OCI-LY1 (cell line): ENCODE measurements at regions not wholly inside any gene's neighbourhood (a gene's known extent, or its start where the extent isn't known, plus 50 kb on each side); places are given as distances from the start of the nearest gene placed in this dataset.

Experiments
- H2AFZ ChIP-seq: fragments of 200-600 bp; sonication (generic), shearing (Covaris generic); 2 replicates; pipeline ENCODE4 v1.6.0; 2014; ENCODE audit warnings: antibody characterized with exemption, mild to moderate bottlenecking, low read length
- H3F3A ChIP-seq: fragments of 200-600 bp; sonication (generic), shearing (Covaris generic); 2 replicates; pipeline ENCODE4 v1.6.0; 2014; ENCODE audit warnings: mild to moderate bottlenecking, antibody characterized with exemption, low read length, moderate library complexity; ENCODE audit not compliant: insufficient read depth
- H3K27ac ChIP-seq: fragments of 200-600 bp; sonication (generic); 2 replicates; pipeline ENCODE4 v1.5.1; 2014; ENCODE audit warnings: low read length, mixed run types, mild to moderate bottlenecking, low read depth; ENCODE audit not compliant: poor library complexity, severe bottlenecking
- H3K27me3 ChIP-seq: fragments of 200-600 bp; sonication (generic); 2 replicates; pipeline ENCODE4 v1.6.0; 2014; ENCODE audit warnings: antibody characterized with exemption, mild to moderate bottlenecking, low read length, moderate library complexity; ENCODE audit not compliant: insufficient read depth
- H3K36me3 ChIP-seq: fragments of 200-600 bp; sonication (generic); 2 replicates; pipeline ENCODE4 v1.6.1; 2014; ENCODE audit warnings: mild to moderate bottlenecking, antibody characterized with exemption, low read length, moderate library complexity, mixed read lengths; ENCODE audit not compliant: insufficient read depth
- H3K4me1 ChIP-seq: fragments of 200-600 bp; sonication (generic); 2 replicates; pipeline ENCODE4 v1.5.1; 2014; ENCODE audit warnings: mild to moderate bottlenecking, low read length, moderate library complexity; ENCODE audit not compliant: insufficient read depth, severe bottlenecking
- H3K4me2 ChIP-seq: fragments of 200-600 bp; sonication (generic), shearing (Covaris generic); 2 replicates; pipeline ENCODE4 v1.6.1; 2014; ENCODE audit warnings: low read length
- H3K4me3 ChIP-seq: fragments of 200-600 bp; sonication (generic); 2 replicates; pipeline ENCODE4 v1.5.1; 2014; ENCODE audit warnings: low read length, low read depth, mild to moderate bottlenecking, mixed read lengths; ENCODE audit not compliant: poor library complexity, severe bottlenecking
- H3K79me2 ChIP-seq: fragments of 200-600 bp; shearing (Covaris generic); 2 replicates; pipeline ENCODE4 v1.6.1; 2016; ENCODE audit warnings: mixed run types, low read length, mixed read lengths; ENCODE audit not compliant: insufficient read depth
- H3K9ac ChIP-seq: fragments of 200-600 bp; sonication (generic), shearing (Covaris generic); 2 replicates; pipeline ENCODE4 v1.6.1; 2014; ENCODE audit warnings: mild to moderate bottlenecking, low read length, mixed read lengths
- H3K9me2 ChIP-seq: fragments of 200-600 bp; sonication (generic), shearing (Covaris generic); 2 replicates; pipeline ENCODE4 v1.6.1; 2014; ENCODE audit warnings: low read depth, mild to moderate bottlenecking, low read length, mixed read lengths
- H3K9me3 ChIP-seq: fragments of 200-600 bp; shearing (Covaris generic); 2 replicates; pipeline ENCODE4 v1.6.1; 2014; ENCODE audit warnings: low read length, mixed read lengths
- H4K20me1 ChIP-seq: fragments of 200-600 bp; sonication (generic), shearing (Covaris generic); 2 replicates; pipeline ENCODE4 v1.6.0; 2016; ENCODE audit warnings: mild to moderate bottlenecking, low read length; ENCODE audit not compliant: insufficient read depth
- CTCF ChIP-seq: fragments of 200-600 bp; sonication (generic), shearing (Covaris generic); IDR thresholded peaks from 2 replicates; pipeline ENCODE4 v1.5.1; 2017; ENCODE audit warnings: mild to moderate bottlenecking, antibody characterized with exemption, low read length, moderate library complexity, mixed read lengths
- EZH2 ChIP-seq: fragments of 200-600 bp; sonication (generic), shearing (Covaris generic); IDR thresholded peaks from 2 replicates; pipeline ENCODE4 v1.8.0; 2017; ENCODE audit warnings: borderline replicate concordance, mixed run types, mild to moderate bottlenecking, antibody characterized with exemption, low read length, moderate library complexity, mixed read lengths

GRCh38 chr12:30329281-30329680 lies 366.4 kb downstream of the IPO8 start:
- no peak overlapping the region for H2AFZ ChIP-seq
- no peaks in the 10 kb centered on the region for H3K4me1 ChIP-seq
- H3K9ac ChIP-seq = no peak overlapping the region
- H3K9me2 ChIP-seq = no peaks in the 10 kb centered on the region
- no peaks in the 10 kb centered on the region for H3K36me3 ChIP-seq
- no peaks in the 10 kb centered on the region for H4K20me1 ChIP-seq
- no peak overlapping the region for H3K4me2 ChIP-seq
- TF ChIP-seq EZH2 = no peak
- TF ChIP-seq CTCF = no peak
- no peaks in the 10 kb centered on the region for H3K79me2 ChIP-seq
- H3F3A ChIP-seq = no peaks in the 10 kb centered on the region
- H3K4me3 ChIP-seq = no peak overlapping the region
- H3K27ac ChIP-seq = no peak overlapping the region
- H3K27me3 ChIP-seq = no peaks in the 10 kb centered on the region
- H3K9me3 ChIP-seq = no peaks in the 10 kb centered on the region

DNA sequence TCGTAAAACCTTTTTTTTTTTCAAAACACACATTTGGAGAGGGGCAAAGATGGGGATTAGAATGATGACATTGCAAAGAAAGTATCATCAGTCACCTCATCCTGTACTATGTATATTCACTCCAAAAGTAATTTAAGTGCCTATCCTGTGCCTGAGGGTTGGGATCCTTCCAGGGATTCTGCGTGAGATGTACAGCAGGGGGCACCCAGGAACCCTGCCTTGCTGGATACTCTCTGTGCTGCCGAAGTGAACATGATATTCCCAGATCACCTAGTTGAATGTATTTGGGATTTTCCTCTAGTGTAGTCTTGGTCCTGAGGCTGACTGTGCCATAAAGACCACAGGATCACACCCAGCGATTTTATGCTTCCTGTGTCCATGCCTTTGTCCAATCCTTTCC lies 372.7 kb downstream of the IPO8 start:
- Histone ChIP-seq H3K9me3 (no peaks in the 10 kb centered on the region), H3K9ac (no peak overlapping the region), H3K27me3 (no peaks in the 10 kb centered on the region), H3K4me1 (no peaks in the 10 kb centered on the region), H3K79me2 (no peaks in the 10 kb centered on the region), H3K4me3 (no peak overlapping the region), H3K4me2 (no peak overlapping the region), H3K9me2 (no peaks in the 10 kb centered on the region), H3K27ac (no peak overlapping the region), H3K36me3 (no peaks in the 10 kb centered on the region), H3F3A (no peaks in the 10 kb centered on the region), H2AFZ (no peak overlapping the region), H4K20me1 (no peaks in the 10 kb centered on the region)
- TF ChIP-seq EZH2 = no peak

DNA sequence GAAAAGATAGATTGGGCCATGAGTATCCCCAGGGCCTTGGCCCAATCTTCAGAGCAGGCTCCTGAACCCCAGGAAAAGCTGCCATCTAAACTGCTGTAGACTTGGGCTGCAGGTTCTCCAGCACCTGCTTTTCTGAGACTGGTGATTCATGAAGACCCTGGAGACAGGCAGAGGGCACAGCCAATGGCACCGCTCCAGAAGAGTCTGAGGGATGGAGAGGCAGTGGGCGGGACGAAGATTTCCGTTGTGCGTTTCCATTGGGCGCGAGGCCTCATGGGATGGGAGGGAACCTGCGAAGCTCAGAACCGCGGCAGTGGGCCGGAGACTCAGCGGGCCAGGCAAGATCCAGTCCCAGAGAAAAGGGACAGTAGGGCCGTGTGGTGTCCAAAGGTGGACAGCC lies 375.1 kb downstream of the IPO8 start:
- H3K36me3 ChIP-seq = no peaks in the 10 kb centered on the region
- no peak for TF ChIP-seq EZH2
- TF ChIP-seq CTCF = no peak
- H3K79me2 ChIP-seq = no peaks in the 10 kb centered on the region
- no peaks in the 10 kb centered on the region for H4K20me1 ChIP-seq
- H3K4me1 ChIP-seq = no peaks in the 10 kb centered on the region
- H3F3A ChIP-seq = no peaks in the 10 kb centered on the region
- no peaks in the 10 kb centered on the region for H3K27me3 ChIP-seq
- no peaks in the 10 kb centered on the region for H3K9me2 ChIP-seq
- no peak overlapping the region for H3K4me3 ChIP-seq
- H3K9ac ChIP-seq = no peak overlapping the region
- H3K27ac ChIP-seq = no peak overlapping the region
- H3K9me3 ChIP-seq = no peaks in the 10 kb centered on the region
- no peak overlapping the region for H2AFZ ChIP-seq
- no peak overlapping the region for H3K4me2 ChIP-seq

GRCh38 chr12:30314506-30315100 lies 381.1 kb downstream of the IPO8 start:
- Histone ChIP-seq H3K4me2 (no peak overlapping the region), H3K79me2 (no peaks in the 10 kb centered on the region), H3K9me2 (no peaks in the 10 kb centered on the region), H3K27ac (no peak overlapping the region), H3K27me3 (no peaks in the 10 kb centered on the region), H3K9me3 (no peaks in the 10 kb centered on the region), H3K4me1 (no peaks in the 10 kb centered on the region), H3F3A (no peaks in the 10 kb centered on the region), H4K20me1 (no peaks in the 10 kb centered on the region), H3K9ac (no peak overlapping the region), H3K4me3 (no peak overlapping the region), H3K36me3 (no peaks in the 10 kb centered on the region), H2AFZ (no peak overlapping the region)
- TF ChIP-seq EZH2 (no peak), CTCF (no peak)
